Spleen (tissue), 7 donors: ENCODE measurements at regions not wholly inside any gene's neighbourhood (a gene's known extent, or its start where the extent isn't known, plus 50 kb on each side); places are given as distances from the start of the nearest gene placed in this dataset.
"Not testable (repeated sequence)": the region's sequence is repeated elsewhere in the genome, so short reads cannot be mapped to it uniquely, and the experiment has no call there.

Experiments used
- CTCF ChIP-seq, 11 experiments: fragments of 200-600 bp in 7 of 11; fragments of 450-650 bp in 4 of 11; sonication (generic) in 4 of 11; IDR thresholded peaks in 8 of 11; conservative IDR thresholded peaks in 3 of 11; 1 replicate in 7 of 11; 2 replicates in 4 of 11; pipeline versions ENCODE4 v1.4.0 to v1.8.0; 2016 to 2021; ENCODE audit warnings: antibody characterized with exemption in 11 of 11, inconsistent platforms in 4 of 11, mild to moderate bottlenecking in 1 of 11
- POLR2A ChIP-seq, 3 donors: fragments of 450-650 bp; IDR thresholded peaks; one replicate each; pipeline ENCODE4 v1.5.1; 2017; ENCODE audit warnings: antibody characterized with exemption in 3 of 3, mild to moderate bottlenecking in 1 of 3
- POLR2AphosphoS5 ChIP-seq, 3 donors: sonication (generic); formaldehyde crosslinking; IDR thresholded peaks; one replicate each; pipeline ENCODE4 v1.5.1; 2017; ENCODE audit warnings: antibody characterized with exemption in 3 of 3
- donor health status: DM: no; HTN: no; CAD: no; lungs with moderate emphysema.
- donor health status: DM: no; HTN: no; CAD: no.
- donor health status: DM: no; HTN: no; CAD: no.

GRCh38 chr2:110338277-110339003 is 126.1 kb upstream of the MTLN start:
- TF ChIP-seq CTCF (IDR thresholded peaks at IDR 0.05 in 8 of 11, conservative IDR thresholded peaks at IDR 0.05 in 3 of 11); POLR2A (IDR thresholded peaks at IDR 0.05); POLR2AphosphoS5 (IDR thresholded peaks at IDR 0.05): not testable (repeated sequence)
